Esophagus muscularis mucosa (tissue), 4 donors: ENCODE measurements at regions not wholly inside any gene's neighbourhood (a gene's known extent, or its start where the extent isn't known, plus 50 kb on each side); places are given as distances from the start of the nearest gene placed in this dataset.
A peak's percentile ranks its signal among the peaks of the same experiment; 100 is the strongest.

ENCODE experiments used
- DNase-seq: peaks from one replicate; pipeline ENCODE4 v3.0.0-alpha.2; 2017; ENCODE audit errors: extremely low spot score
- H3K27ac ChIP-seq, 4 donors: fragments of 200-600 bp; sonication (generic); replicated peaks in 1 of 4; 1 replicate in 3 of 4; 2 replicates in 1 of 4; pipeline ENCODE4 v1.5.1; 2016 to 2019; ENCODE audit warnings: mild to moderate bottlenecking in 1 of 4
- H3K27me3 ChIP-seq, 4 donors: fragments of 200-600 bp; sonication (generic); one replicate each; pipeline versions ENCODE4 v1.5.1 to v1.6.0; 2016 to 2019
- H3K36me3 ChIP-seq, 4 donors: fragments of 200-600 bp; sonication (generic); one replicate each; pipeline ENCODE4 v1.5.1; 2016 to 2019
- H3K4me1 ChIP-seq, 4 donors: fragments of 200-600 bp; sonication (generic); one replicate each; pipeline ENCODE4 v1.5.1; 2016 to 2019
- H3K4me3 ChIP-seq, 4 donors: fragments of 200-600 bp; sonication (generic); 1 replicate in 2 of 4; 2 replicates in 2 of 4; pipeline ENCODE4 v1.5.1; 2016 to 2019; ENCODE audit warnings: mild to moderate bottlenecking in 4 of 4, moderate library complexity in 1 of 4
- H3K9me3 ChIP-seq, 4 donors: fragments of 200-600 bp; sonication (generic); 1 replicate in 3 of 4; 2 replicates in 1 of 4; pipeline ENCODE4 v1.5.1; 2016 to 2019
- CTCF ChIP-seq, 3 experiments: fragments of 200-600 bp in 2 of 3; fragments of 450-650 bp in 1 of 3; sonication (generic) in 2 of 3; IDR thresholded peaks; one replicate each; pipeline ENCODE4 v1.5.1; 2017 to 2019; ENCODE audit warnings: antibody characterized with exemption in 3 of 3, mild to moderate bottlenecking in 2 of 3, moderate library complexity in 1 of 3
- EP300 ChIP-seq: sonication (generic); formaldehyde crosslinking; IDR thresholded peaks from one replicate; pipeline ENCODE4 v1.6.1; 2017; ENCODE audit warnings: antibody characterized with exemption
- POLR2A ChIP-seq: fragments of 450-650 bp; IDR thresholded peaks from one replicate; pipeline ENCODE4 v1.6.1; 2017; ENCODE audit warnings: antibody characterized with exemption, moderate library complexity, mild to moderate bottlenecking, low read depth
- POLR2AphosphoS5 ChIP-seq, 2 donors: sonication (generic); formaldehyde crosslinking; IDR thresholded peaks; one replicate each; pipeline ENCODE4 v1.6.1; 2017; ENCODE audit warnings: antibody characterized with exemption in 2 of 2
- WGBS: methylation state at CpG from one replicate; pipeline ENCODE4 v1.1.5; 2018; 5-methylcytosine and 5-hydroxymethylcytosine counted together
- intact Hi-C: fragments of 100-400 bp; cut with DNase I; formaldehyde crosslinking; loops from one replicate; pipeline ENCODE4 v1.15.1; 2023

- H3K36me3 ChIP-seq = no peaks in the 10 kb centered on the region
- no peak for DNase-seq
- no peak for TF ChIP-seq POLR2AphosphoS5 (IDR thresholded peaks at IDR 0.05)
- TF ChIP-seq EP300 = no peak
- no peak for TF ChIP-seq CTCF (IDR thresholded peaks at IDR 0.05)
- no peak for TF ChIP-seq POLR2A
- H3K4me3 ChIP-seq = no peak overlapping the region
- intact Hi-C loops = no loop called here
- no peak overlapping the region for H3K27ac ChIP-seq
- no peaks in the 10 kb centered on the region for H3K27me3 ChIP-seq
- WGBS = 93% methylated on average over 1 of the region's 1 CpG
- H3K9me3 ChIP-seq = no peaks in the 10 kb centered on the region
- peaks cover 0 to 19% (median 8%) of the 10 kb centered on the region in 4 donors for H3K4me1 ChIP-seq
Observed at GRCh38 chr5:68140763-68141162, 74.8 kb upstream of the PIK3R1 start.

- intact Hi-C loops = no loop called here
- Histone ChIP-seq H3K27ac (no peak overlapping the region), H3K9me3 (no peaks in the 10 kb centered on the region), H3K4me1 (peaks cover 0 to 19% (median 8%) of the 10 kb centered on the region in 4 donors), H3K36me3 (no peaks in the 10 kb centered on the region), H3K27me3 (no peaks in the 10 kb centered on the region), H3K4me3 (no peak overlapping the region)
- 78% methylated on average over 3 of the region's 3 CpGs for WGBS
- TF ChIP-seq CTCF (IDR thresholded peaks at IDR 0.05) (no peak), EP300 (no peak), POLR2AphosphoS5 (IDR thresholded peaks at IDR 0.05) (no peak), POLR2A (no peak)
- DNase-seq = no peak
Observed at GRCh38 chr5:68139611-68140441, 75.7 kb upstream of the PIK3R1 start.

GRCh38 chr5:68137511-68138140 is 77.9 kb upstream of the PIK3R1 start:
- 26% methylated on average over 2 of the region's 2 CpGs for WGBS
- no peak for DNase-seq

GRCh38 chr5:68134669-68135313 is 80.8 kb upstream of the PIK3R1 start:
- Histone ChIP-seq H3K4me3 (no peak overlapping the region), H3K27me3 (no peaks in the 10 kb centered on the region), H3K36me3 (no peaks in the 10 kb centered on the region), H3K27ac (no peak overlapping the region), H3K4me1 (peaks cover 0 to 13% (median 6%) of the 10 kb centered on the region in 4 donors), H3K9me3 (no peaks in the 10 kb centered on the region)
- WGBS = 82% methylated on average over 5 of the region's 5 CpGs
- no peak for DNase-seq
- no peak for TF ChIP-seq CTCF (IDR thresholded peaks at IDR 0.05)
- no peak for TF ChIP-seq POLR2AphosphoS5 (IDR thresholded peaks at IDR 0.05)
- no peak for TF ChIP-seq POLR2A
- TF ChIP-seq EP300 = no peak
- intact Hi-C loops = no loop called here

More at GRCh38 chr5:68137511-68138140, 77.9 kb upstream of the PIK3R1 start:
- Histone ChIP-seq H3K27ac (peak overlapping the region in 3 of 4 donors; percentile 2 to 10 (median 6)), H3K9me3 (no peaks in the 10 kb centered on the region), H3K27me3 (no peaks in the 10 kb centered on the region), H3K4me3 (no peak overlapping the region), H3K4me1 (peaks cover 0 to 19% (median 8%) of the 10 kb centered on the region in 4 donors), H3K36me3 (no peaks in the 10 kb centered on the region)
- no peak for TF ChIP-seq CTCF (IDR thresholded peaks at IDR 0.05)
- no peak for TF ChIP-seq POLR2AphosphoS5 (IDR thresholded peaks at IDR 0.05)
- TF ChIP-seq POLR2A = no peak
- TF ChIP-seq EP300 = no peak
- intact Hi-C loops = no loop called here
